ENCODE measurements at regions not wholly inside any gene's neighbourhood (a gene's known extent, or its start where the extent isn't known, plus 50 kb on each side); places are given as distances from the start of the nearest gene placed in this dataset.

DNA sequence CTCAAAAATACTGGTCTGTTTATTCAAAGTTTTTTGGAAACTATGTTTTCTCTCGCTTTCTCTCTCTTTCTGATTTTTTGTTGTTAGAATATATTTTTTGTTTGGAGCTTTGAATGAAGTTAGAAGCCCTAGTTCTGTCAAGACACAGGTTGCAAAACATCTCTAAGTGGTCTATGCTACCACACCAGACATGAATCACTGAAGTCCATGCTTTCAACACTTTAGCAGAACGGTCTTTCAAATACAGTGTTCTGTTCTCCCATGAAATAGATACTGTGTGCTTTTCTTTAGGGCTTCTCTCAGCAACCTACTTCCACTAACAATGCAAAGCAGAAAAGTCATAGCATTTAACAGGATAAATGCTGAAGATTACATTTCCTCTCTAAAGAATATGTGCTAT is 392.5 kb downstream of the TMEM167A start:
- no peak for DNase-seq

DNA sequence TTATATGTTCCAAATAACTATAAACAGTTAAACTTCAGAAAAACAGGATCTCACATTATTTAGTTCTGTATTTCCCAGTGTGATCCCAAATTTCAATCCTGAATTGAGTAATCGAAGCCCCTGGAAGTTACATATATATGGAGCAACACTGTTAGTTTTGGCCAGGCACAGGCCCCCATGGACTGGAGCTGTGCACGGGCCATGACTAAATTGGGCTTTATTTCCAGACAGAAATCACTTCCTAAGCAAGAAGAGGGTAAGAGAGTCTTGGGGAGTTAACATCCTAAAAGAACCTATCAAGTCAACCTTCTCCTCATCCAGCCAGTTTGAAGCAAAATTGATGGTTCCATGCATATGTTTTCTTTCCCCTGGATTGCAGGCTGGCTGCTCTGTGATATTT is 393.0 kb downstream of the TMEM167A start:
- DNase-seq: no peak

DNA sequence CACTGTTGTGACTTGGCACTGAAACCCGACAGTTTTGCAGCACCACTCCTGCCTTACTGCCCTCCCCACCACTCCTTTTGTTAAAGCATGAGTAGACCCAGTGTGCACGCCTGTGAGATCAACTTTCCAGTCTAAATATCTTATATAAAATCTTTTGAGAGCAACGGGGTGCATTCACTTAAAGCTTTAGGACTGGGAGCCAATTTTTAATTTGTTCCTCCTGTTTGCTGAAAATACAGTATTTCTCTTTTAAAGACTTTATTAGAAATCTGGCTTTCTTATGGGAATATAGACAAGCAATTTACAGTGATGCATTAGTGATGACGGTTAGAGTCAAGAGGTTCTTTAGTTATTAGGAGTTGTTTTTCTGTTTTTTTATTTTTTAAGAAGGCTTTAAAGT is 397.5 kb downstream of the TMEM167A start:
- DNase-seq: no peak

DNA sequence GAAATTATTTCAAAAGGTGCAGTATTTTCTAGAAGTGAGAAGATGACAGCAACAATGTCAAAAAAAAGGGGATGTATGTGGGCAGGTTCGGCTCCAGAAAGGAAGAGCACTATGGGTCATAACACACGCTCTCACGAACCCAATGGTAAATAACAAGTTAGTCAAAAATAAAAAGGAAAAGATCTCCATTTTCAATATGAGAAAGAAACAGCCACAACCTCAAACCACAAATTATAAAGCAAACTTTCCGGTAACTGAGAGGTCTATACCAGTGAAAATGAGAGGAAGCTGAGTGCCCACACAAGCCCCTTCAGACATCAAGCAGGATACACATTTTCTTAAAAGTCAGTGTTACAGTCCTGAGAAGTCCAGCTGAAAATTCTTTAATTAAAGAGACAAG is 398.5 kb upstream of the RPS23 start:
- no peak for DNase-seq

DNA sequence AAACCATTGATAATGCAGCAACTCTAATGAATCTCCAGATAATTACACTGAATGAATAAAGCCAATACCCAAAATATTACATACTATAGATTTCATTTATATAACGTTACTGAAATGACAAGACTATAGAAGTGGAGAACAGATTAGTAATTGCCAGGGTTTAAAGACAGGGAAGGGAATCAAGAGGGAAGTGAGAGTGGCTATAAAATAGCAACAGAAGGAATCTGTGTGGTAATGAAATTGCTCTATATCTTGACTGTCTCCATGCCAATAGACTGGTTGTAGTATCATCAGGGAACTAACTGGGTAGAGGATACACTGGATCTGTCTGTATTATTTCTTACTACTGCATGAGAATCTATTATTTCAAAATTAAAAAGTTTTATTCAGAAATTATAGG is 396.5 kb upstream of the RPS23 start:
- DNase-seq: no peak

- DNase-seq: no peak
Observed at GRCh38 chr5:82673057-82673809, 395.1 kb upstream of the RPS23 start.

DNA sequence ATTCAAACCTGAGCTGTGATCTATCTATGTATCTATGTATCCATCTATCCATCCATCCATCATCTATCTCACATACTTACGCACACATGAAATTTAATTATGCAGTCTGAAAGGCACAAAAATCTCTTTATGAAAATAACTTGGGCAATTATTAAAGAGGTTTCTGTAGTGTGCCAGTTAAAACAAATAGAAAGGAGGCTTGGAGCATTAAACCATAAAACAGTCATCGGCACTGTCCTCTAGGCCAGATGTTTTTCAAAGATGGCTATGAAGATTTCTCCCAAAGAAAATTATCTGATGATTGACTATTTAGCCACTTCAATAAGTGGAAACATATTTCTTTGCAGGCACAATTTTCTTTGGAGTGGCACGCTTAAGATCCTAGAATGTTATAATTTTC is 392.5 kb upstream of the RPS23 start:
- DNase-seq: no peak

- DNase-seq: no peak
Observed at GRCh38 chr5:82669720-82670119, 391.6 kb upstream of the RPS23 start.

DNA sequence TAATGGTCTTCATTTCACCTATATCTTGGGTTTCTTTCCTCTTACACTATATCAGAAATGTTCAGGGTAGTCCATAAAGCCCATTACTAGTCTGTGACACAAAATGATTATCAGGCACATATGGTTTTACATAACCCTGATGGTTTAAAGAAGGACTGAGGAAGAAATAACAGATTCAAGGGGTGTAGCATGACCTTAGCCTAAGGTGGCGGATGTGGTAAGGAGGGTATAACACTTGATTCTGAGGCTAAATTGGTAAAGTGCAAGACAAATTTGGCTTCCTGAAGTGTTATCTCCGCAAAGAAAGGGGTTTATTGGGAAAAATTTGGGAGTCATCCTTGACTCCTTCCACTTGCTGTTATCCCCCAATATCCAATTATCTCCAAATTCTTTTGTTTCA is 388.2 kb upstream of the RPS23 start:
- no peak for DNase-seq

GRCh38 chr5:82664732-82665131 is 386.6 kb upstream of the RPS23 start:
- DNase-seq: no peak

DNA sequence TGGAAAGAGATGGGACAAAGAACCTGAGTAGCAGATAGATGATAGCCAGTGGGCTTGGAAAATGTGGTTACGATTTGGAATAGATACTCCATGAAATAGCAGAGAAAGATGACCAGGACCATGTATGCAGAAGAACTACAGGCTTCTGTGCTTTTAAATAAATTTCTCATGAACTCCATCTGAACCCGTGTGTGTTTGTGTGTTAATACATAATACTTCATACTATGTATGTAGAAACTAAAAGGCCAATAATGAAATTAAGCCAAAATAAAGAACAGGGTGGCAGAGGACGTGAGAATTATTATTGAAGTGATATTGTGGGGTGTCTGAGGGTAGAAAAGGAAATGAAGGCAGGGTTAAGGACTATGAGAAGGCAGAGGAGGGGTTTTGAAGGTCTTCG is 385.1 kb upstream of the RPS23 start:
- no peak for DNase-seq

GRCh38 chr5:82662340-82662739 is 384.2 kb upstream of the RPS23 start:
- DNase-seq: no peak

DNA sequence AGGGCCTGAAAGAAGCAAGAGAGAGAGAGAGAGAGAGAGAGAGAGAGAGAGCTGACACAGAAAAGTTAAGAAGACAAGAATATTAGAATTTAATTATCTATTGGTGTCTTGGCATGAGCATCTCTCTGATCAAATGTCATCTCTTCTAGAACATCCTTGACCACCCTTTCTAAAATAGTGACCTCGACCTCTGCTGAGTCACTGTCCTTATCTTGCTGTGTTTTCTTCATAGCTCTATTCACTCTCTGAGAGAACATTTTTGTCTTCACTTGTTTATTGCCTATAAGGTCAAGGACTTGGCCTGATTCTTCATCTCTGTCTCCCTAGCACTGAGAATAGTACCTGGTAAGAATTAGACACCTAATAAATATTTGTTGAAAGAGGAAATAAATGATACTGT is 383.8 kb upstream of the RPS23 start:
- no peak for DNase-seq

- no peak for DNase-seq
Observed at GRCh38 chr5:82661462-82661861, 383.3 kb upstream of the RPS23 start.

- DNase-seq: no peak
Observed at GRCh38 chr5:82659115-82659514, 381.0 kb upstream of the RPS23 start.

GRCh38 chr5:82657033-82657699 is 379.0 kb upstream of the RPS23 start:
- DNase-seq: no peak

DNA sequence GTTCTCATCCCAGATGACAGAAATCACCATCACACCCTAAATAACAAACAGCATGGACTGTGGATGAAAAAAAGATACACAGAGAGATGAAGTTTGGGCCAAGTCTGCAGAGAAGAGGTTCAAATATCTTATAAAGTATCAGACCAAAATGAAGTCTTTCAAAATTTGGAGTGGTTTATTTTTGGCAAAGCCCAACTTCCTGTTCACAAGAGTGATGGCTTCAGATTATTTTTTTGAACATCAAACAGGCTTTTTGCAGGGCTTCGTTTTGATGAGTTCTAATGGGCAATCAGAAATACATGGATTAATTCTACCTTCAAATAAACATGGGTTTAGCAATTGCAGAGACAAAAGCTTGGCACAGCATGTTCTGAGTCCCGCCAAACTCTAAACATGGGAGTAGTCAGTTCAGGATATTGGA is 378.2 kb upstream of the RPS23 start:
- no peak for DNase-seq

- no peak for DNase-seq
Observed at GRCh38 chr5:82655078-82655477, 376.9 kb upstream of the RPS23 start.

- DNase-seq: no peak
Observed at GRCh38 chr5:82649943-82650342, 371.8 kb upstream of the RPS23 start.

DNA sequence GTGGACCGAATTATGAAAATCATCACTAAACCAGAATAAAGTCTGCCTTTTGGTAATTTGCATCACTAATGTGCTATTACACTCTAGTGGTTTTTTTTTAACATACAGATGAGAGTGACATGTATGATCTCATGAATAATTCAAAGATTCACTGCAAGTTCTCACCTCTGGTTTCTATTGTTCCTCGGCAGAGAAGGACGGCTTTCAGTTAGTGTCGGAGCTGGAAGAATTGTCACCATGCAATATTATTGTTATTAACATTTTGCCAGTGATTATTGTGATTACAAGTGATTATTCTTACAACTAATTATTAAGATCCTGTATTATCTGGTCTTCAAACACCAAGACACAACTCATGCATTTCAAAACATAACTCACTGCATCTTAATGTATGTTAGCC is 366.6 kb upstream of the RPS23 start:
- no peak for DNase-seq

GRCh38 chr5:82644229-82644628 is 366.1 kb upstream of the RPS23 start:
- no peak for DNase-seq

GRCh38 chr5:82642313-82642712 is 364.2 kb upstream of the RPS23 start:
- no peak for DNase-seq

- no peak for DNase-seq
Observed at GRCh38 chr5:82641331-82642003, 363.3 kb upstream of the RPS23 start.

DNA sequence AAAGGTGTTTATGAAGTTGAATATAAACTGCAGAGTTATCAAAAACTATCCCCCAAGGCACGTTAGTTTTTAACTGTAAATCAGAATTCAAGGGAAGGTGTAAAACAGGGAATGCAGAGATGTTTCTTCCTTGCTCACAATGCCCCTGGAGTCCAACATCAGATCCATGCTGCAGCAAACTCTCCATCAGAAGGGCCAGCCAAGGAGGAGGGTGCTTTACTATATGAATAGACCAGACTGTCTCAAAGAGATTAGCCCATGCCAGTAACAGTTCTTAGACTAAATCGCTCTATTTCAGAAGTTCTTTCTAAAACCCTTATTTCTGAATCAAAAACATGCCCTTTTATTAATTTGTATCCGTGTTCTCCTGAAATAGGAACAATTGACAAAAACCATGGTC is 362.8 kb upstream of the RPS23 start:
- DNase-seq: no peak

Measured in activated CD8-positive, alpha-beta memory T cell treated with anti-CD3 and anti-CD28 coated beads, Interleukin-2, amount 50 U/mL, for 4 hours (primary cell).